Keratinocyte (primary cell): ENCODE measurements at regions not wholly inside any gene's neighbourhood (a gene's known extent, or its start where the extent isn't known, plus 50 kb on each side); places are given as distances from the start of the nearest gene placed in this dataset.

ENCODE experiments used
- DNase-seq: peaks from one replicate; pipeline ENCODE4 v3.0.0-alpha.2; 2011; ENCODE audit warnings: low read depth, missing footprints, low spot score
- FAIRE-seq: peaks from 2 replicates; lab custom pipeline; 2011; peaks lifted over from hg19 to GRCh38; lab: Jason Lieb, UNC
- H2AFZ ChIP-seq: 2 replicates; pipeline ENCODE4 v1.6.0; 2012; ENCODE audit warnings: low read length, control low read depth, inconsistent platforms; ENCODE audit not compliant: control insufficient read depth
- H3K27ac ChIP-seq: 2 replicates; pipeline ENCODE4 v1.5.1; 2011; ENCODE audit warnings: low read length; ENCODE audit not compliant: control insufficient read depth, insufficient read depth
- H3K27me3 ChIP-seq: 3 replicates; pipeline ENCODE4 v1.6.0; 2011; ENCODE audit warnings: low read length; ENCODE audit not compliant: control insufficient read depth, insufficient read depth; ENCODE audit errors: extremely low read depth
- H3K36me3 ChIP-seq, 2 experiments: 2 replicates in 1 of 2; 3 replicates in 1 of 2; pipeline ENCODE4 v1.5.1; 2011; ENCODE audit warnings: low read length in 2 of 2, mild to moderate bottlenecking in 1 of 2; ENCODE audit not compliant: control insufficient read depth in 2 of 2, insufficient read depth in 2 of 2; ENCODE audit errors: extremely low read depth in 1 of 2
- H3K4me1 ChIP-seq: 3 replicates; pipeline ENCODE4 v1.5.1; 2011; ENCODE audit warnings: low read length; ENCODE audit not compliant: control insufficient read depth, insufficient read depth; ENCODE audit errors: extremely low read depth
- H3K4me2 ChIP-seq: 3 replicates; pipeline ENCODE4 v1.6.0; 2011; ENCODE audit warnings: low read depth, low read length; ENCODE audit not compliant: control insufficient read depth, insufficient read depth; ENCODE audit errors: extremely low read depth
- H3K4me3 ChIP-seq, 3 experiments: fragments of 200-600 bp in 1 of 3; sonication (generic) in 1 of 3; 2 replicates in 2 of 3; 3 replicates in 1 of 3; pipeline ENCODE4 v1.5.1; 2011 to 2016; ENCODE audit warnings: low read length in 3 of 3, mild to moderate bottlenecking in 3 of 3, control low read depth in 2 of 3, inconsistent platforms in 1 of 3, low read depth in 1 of 3, mixed read lengths in 1 of 3, mixed run types in 1 of 3, moderate library complexity in 1 of 3; ENCODE audit not compliant: control insufficient read depth in 2 of 3, insufficient read depth in 2 of 3; ENCODE audit errors: extremely low read depth in 1 of 3
- H3K79me2 ChIP-seq: 2 replicates; pipeline ENCODE4 v1.6.0; 2012; ENCODE audit warnings: low read length; ENCODE audit not compliant: control insufficient read depth, insufficient read depth
- H3K9ac ChIP-seq: 3 replicates; pipeline ENCODE4 v1.6.0; 2011; ENCODE audit warnings: low read length; ENCODE audit not compliant: control insufficient read depth, insufficient read depth; ENCODE audit errors: extremely low read depth
- H3K9me1 ChIP-seq: 3 replicates; pipeline ENCODE4 v1.6.0; 2011; ENCODE audit warnings: low read length; ENCODE audit not compliant: control insufficient read depth, insufficient read depth; ENCODE audit errors: extremely low read depth
- H3K9me3 ChIP-seq: 2 replicates; pipeline ENCODE4 v1.5.1; 2012; ENCODE audit warnings: low read depth, low read length; ENCODE audit not compliant: control insufficient read depth
- H4K20me1 ChIP-seq: 3 replicates; pipeline ENCODE4 v1.6.0; 2011; ENCODE audit warnings: low read length; ENCODE audit not compliant: control insufficient read depth, insufficient read depth; ENCODE audit errors: extremely low read depth
- CTCF ChIP-seq, 3 experiments: IDR thresholded peaks in 1 of 3; conservative IDR thresholded peaks in 1 of 3; optimal IDR thresholded peaks in 1 of 3; 2 replicates in 2 of 3; 3 replicates in 1 of 3; pipeline versions ENCODE3 to v1.5.1; 2011; ENCODE audit warnings: low read length in 3 of 3, mild to moderate bottlenecking in 3 of 3, moderate library complexity in 2 of 3, control low read depth in 1 of 3, inconsistent platforms in 1 of 3; ENCODE audit not compliant: insufficient read depth in 2 of 3; ENCODE audit errors: extremely low read depth in 1 of 3
- EZH2 ChIP-seq: IDR thresholded peaks from one replicate; pipeline ENCODE4 v1.6.1; 2012; ENCODE audit warnings: inconsistent platforms, mild to moderate bottlenecking, low read length, moderate library complexity
- dilution Hi-C: fragments of 300-500 bp; cut with MboI; formaldehyde crosslinking; loops from one replicate; pipeline ENCODE4 v1.7.0; 2020; ENCODE audit warnings: low sequenced_read_pairs; ENCODE audit not compliant: extremely low pct_ligation_motif_present

DNA sequence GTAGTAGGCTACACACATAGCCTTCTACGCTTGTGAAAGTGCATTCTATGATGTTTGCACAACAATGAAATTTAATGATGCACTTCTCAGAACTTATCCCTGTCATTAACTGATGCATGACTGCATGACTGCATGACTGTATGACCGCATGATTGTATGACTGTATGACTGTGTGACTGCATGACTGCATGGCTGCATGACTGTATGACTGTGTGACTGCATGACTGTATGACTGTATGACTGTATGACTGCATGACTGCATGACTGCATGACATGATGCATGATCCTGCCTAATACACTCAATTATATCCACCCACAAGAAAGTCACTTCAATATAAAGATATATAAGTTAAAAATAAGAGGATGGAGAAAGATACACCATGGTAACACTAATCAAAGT is 365.4 kb upstream of the FSIP2 start:
- FAIRE-seq = no peak
- dilution Hi-C loops = no loop called here
- no peaks in the 10 kb centered on the region for H3K9me3 ChIP-seq
- no peaks in the 10 kb centered on the region for H3K9me1 ChIP-seq
- H4K20me1 ChIP-seq = no peaks in the 10 kb centered on the region
- no peak for DNase-seq
- H3K27ac ChIP-seq = no peak overlapping the region
- H2AFZ ChIP-seq = no peak overlapping the region
- H3K79me2 ChIP-seq = no peaks in the 10 kb centered on the region
- H3K4me1 ChIP-seq = no peaks in the 10 kb centered on the region
- no peaks in the 10 kb centered on the region for H3K36me3 ChIP-seq
- TF ChIP-seq EZH2 (no peak), CTCF (optimal IDR thresholded peaks at IDR 0.05 in 1 of 3, IDR thresholded peaks at IDR 0.05 in 1 of 3, conservative IDR thresholded peaks at IDR 0.05 in 1 of 3; ENCODE audit: extremely low read depth in 1 of 3, insufficient read depth in 2 of 3, low read length in 3 of 3) (no peak)
- H3K9ac ChIP-seq = no peak overlapping the region
- H3K27me3 ChIP-seq = no peaks in the 10 kb centered on the region
- no peak overlapping the region for H3K4me3 ChIP-seq
- H3K4me2 ChIP-seq = no peak overlapping the region

DNA sequence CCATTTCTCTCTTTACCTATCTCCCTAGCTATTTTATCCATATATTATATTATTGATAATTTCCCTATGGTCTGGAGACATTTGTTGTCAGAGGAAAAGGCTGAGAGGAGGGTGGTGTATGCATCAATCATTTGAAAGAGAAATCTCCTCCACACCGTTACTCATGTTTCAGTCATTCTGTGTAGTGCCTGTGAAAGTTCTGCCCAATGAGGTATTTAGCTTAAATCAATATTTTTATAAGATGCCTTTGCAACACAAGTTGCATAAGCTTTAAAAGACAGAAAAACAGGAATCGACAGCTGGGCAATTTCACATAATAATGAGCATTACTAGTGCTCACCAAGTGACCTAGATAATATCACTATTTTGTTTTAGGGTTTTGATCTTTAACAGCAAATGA is 363.7 kb upstream of the FSIP2 start:
- H3K4me1 ChIP-seq = no peaks in the 10 kb centered on the region
- H3K9me3 ChIP-seq = no peaks in the 10 kb centered on the region
- TF ChIP-seq EZH2 = no peak
- TF ChIP-seq CTCF (optimal IDR thresholded peaks at IDR 0.05 in 1 of 3, IDR thresholded peaks at IDR 0.05 in 1 of 3, conservative IDR thresholded peaks at IDR 0.05 in 1 of 3; ENCODE audit: extremely low read depth in 1 of 3, insufficient read depth in 2 of 3, low read length in 3 of 3) = no peak
- H3K9me1 ChIP-seq = no peaks in the 10 kb centered on the region
- no peak overlapping the region for H2AFZ ChIP-seq
- FAIRE-seq = no peak
- H3K36me3 ChIP-seq = no peaks in the 10 kb centered on the region
- H3K4me3 ChIP-seq = no peak overlapping the region
- no peak overlapping the region for H3K9ac ChIP-seq
- H4K20me1 ChIP-seq = no peaks in the 10 kb centered on the region
- H3K4me2 ChIP-seq = no peak overlapping the region
- no peaks in the 10 kb centered on the region for H3K27me3 ChIP-seq
- H3K27ac ChIP-seq = no peak overlapping the region
- dilution Hi-C loops = no loop called here
- no peaks in the 10 kb centered on the region for H3K79me2 ChIP-seq
- no peak for DNase-seq
